Cardiac fibroblast (primary cell): ENCODE measurements at regions not wholly inside any gene's neighbourhood (a gene's known extent, or its start where the extent isn't known, plus 50 kb on each side); places are given as distances from the start of the nearest gene placed in this dataset.
A peak's percentile ranks its signal among the peaks of the same experiment; 100 is the strongest.
"Not testable (repeated sequence)": the region's sequence is repeated elsewhere in the genome, so short reads cannot be mapped to it uniquely, and the experiment has no call there.

Experiments used
- DNase-seq, 2 donors: peaks; one replicate each; pipeline versions ENCODE4 v3.0.0 to v3.0.0-alpha.2; 2010; ENCODE audit warnings: low read depth in 2 of 2
- H3K4me3 ChIP-seq, 2 donors: replicated peaks in 1 of 2; 1 replicate in 1 of 2; 2 replicates in 1 of 2; pipeline ENCODE4 v1.5.1; 2011; ENCODE audit warnings: low read depth in 2 of 2, low read length in 2 of 2, mild to moderate bottlenecking in 2 of 2, moderate library complexity in 1 of 2
- TF ChIP-seq, protein P1 (sequence below): IDR thresholded peaks from one replicate; pipeline ENCODE4 v1.5.1; 2011; ENCODE audit warnings: low read depth, mild to moderate bottlenecking, low read length, inconsistent platforms

DNA sequence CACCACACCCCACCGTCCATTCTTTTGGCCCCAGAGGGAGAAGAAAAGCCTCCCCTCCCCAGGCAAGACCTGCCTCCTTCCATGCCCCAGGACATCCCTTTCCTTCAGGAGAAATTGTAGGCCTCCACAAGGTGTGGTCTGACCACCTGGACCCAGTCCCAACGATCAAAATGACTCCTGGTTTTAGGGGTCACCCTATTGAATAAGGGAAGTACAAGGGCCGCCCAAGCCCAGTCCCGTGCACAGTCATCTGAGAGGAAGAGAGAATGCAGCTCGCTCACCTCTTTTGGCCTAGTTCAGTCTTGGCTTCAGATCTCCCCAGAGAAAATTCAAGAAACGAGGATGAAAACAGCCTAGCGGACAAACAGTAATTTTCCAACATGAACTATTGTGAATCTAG lies 249.1 kb downstream of the UACA start:
- TF ChIP-seq, protein P1, sequence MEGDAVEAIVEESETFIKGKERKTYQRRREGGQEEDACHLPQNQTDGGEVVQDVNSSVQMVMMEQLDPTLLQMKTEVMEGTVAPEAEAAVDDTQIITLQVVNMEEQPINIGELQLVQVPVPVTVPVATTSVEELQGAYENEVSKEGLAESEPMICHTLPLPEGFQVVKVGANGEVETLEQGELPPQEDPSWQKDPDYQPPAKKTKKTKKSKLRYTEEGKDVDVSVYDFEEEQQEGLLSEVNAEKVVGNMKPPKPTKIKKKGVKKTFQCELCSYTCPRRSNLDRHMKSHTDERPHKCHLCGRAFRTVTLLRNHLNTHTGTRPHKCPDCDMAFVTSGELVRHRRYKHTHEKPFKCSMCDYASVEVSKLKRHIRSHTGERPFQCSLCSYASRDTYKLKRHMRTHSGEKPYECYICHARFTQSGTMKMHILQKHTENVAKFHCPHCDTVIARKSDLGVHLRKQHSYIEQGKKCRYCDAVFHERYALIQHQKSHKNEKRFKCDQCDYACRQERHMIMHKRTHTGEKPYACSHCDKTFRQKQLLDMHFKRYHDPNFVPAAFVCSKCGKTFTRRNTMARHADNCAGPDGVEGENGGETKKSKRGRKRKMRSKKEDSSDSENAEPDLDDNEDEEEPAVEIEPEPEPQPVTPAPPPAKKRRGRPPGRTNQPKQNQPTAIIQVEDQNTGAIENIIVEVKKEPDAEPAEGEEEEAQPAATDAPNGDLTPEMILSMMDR = no peak
- no peak overlapping the region for H3K4me3 ChIP-seq
- no peak for DNase-seq

DNA sequence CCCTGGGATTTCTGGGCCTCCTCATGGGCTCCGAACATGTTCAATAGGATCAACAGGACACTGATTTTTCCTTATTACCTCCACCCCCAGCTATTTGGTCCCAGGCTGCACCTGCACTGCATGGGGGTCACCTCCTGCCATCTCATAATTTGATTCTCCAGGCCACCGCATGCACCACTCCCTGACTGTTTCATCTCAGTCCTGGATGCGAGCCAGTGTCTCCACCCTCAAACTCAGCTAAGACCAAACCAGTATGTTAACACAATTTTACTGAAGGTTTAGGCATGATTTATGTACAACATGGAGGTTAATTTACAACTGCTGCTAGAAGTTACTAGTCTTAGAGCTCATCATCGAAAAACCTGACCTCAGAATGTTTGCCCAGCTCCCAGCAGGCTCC lies 249.5 kb downstream of the UACA start:
- H3K4me3 ChIP-seq = no peak overlapping the region
- no peak for DNase-seq
- TF ChIP-seq, protein P1 = no peak

DNA sequence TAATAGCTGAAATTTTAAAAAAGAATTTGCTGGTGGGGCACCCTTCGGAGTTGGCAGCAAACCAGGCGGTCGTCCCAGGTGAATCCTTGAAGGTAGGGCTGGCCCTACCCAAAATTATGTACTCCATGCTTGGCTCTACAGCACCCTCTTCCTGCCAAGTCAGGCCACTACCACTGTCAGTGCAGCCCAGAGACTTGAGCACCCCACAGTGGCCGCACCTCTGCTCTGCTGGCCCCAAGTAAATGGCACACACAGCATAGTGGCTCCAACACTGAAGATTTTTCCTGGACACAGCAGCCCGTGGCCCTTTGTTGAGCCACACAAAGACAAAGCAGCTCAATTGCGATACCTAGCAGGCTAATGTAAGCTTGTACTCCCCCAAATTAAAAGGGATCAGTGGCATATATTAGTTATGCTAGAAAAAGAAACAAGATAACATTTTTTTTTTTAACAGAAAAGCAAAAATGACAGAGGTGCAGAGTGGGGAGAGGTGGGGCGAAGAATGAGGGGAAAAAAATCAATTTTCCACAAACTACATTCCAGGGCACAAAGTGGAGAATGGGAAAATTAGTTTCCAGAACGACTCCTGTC lies 250.5 kb downstream of the UACA start:
- H3K4me3 ChIP-seq = no peak overlapping the region
- TF ChIP-seq, protein P1 = peak; percentile 96
- DNase-seq = peak; percentile 68 to 80

DNA sequence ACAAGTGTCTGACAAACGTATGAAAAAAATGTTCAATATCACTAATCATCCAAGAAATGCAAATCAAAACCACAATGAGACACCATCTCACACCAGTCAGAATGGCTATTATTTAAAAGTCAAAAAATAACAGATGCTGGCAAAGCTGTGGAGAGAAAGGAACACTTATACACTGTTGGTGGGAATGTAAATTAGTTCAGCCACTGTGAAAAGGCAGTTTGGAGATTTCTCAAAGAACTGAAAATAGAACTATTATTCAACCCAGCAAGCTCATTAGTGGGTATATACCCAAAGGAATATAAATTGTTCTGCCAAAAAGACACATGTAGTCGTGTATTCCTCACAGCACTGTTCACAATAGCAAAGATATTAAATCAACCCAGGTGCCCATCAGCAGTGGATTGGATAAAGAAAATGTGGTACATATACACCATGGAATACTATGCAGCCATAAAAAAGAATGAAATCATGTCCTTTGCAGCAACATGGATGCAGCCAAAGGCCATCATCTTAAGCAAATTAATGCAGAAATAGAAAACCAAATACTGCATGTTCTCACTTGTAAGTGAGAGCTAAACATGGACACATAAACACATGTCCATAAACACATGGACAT lies 251.3 kb downstream of the UACA start:
- not testable (repeated sequence) for DNase-seq, H3K4me3 ChIP-seq

DNA sequence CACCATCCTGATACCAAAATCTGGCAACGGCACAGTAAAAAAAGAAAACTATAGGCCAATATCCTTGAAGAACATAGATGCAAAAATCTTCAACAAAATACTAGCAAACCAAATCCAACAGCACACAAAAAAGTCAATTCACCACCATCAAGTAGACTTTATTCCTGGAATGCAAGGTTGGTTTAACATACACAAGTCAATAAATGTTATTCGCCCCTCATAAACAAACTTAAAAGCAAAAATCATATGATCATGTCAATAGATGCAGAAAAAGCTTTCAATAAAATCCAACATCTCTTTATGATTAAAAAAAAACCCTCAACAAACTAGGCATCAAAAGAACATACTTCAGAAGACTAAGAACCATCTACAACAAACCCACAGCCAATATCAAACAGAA lies 252.9 kb downstream of the UACA start:
- DNase-seq = no peak

DNA sequence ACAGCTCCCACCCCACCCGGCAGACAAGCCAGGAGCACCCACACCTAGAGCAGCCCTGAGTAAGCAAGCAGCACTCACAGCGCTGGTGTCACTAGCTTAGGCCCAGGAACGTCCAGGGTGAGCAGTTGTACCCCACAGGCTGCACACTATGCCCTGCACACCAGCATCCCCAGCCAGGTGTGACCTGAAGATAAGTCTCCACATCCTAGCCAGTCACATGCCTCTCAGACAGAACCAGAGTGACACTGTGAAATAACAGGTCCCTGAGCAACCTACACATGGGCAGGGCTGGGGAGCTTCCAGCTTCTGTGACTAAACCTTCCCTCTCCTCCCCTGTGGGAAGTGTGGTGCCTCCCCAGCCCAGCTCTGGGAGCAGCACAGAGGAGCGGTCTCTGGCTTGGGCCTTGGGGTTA lies 253.6 kb downstream of the UACA start:
- no peak overlapping the region for H3K4me3 ChIP-seq
- no peak for DNase-seq

More for the DNA sequence above, 252.9 kb downstream of the UACA start:
- no peak overlapping the region for H3K4me3 ChIP-seq
- TF ChIP-seq, protein P1 = no peak

DNA sequence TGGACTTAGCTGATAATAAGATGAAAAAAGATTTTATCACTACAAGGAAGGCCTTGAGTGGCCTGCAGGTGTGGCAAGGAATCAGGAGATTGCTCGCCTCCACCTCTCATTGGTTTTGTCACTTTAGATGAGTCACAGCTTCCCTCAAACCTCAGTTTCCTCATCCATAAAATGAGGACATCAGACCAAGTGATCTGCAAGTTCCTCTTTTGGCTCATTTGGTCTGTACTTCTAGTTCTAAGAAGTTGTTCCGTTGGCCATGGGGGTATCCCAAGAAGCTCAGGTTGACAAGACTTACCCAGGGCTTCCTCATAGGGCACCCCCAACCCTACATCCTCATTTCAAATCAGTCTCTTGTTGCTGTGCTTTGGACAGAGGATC lies 254.1 kb downstream of the UACA start:
- DNase-seq = no peak
- TF ChIP-seq, protein P1 = no peak
- no peak overlapping the region for H3K4me3 ChIP-seq

More for the DNA sequence above, 253.6 kb downstream of the UACA start:
- TF ChIP-seq, protein P1 = no peak
